HEK293T (cell line): ENCODE measurements at regions not wholly inside any gene's neighbourhood (a gene's known extent, or its start where the extent isn't known, plus 50 kb on each side); places are given as distances from the start of the nearest gene placed in this dataset.

ENCODE experiments used
- BHLHE40 ChIP-seq: fragments of 450-650 bp; IDR thresholded peaks from 2 replicates; pipeline ENCODE4 v1.6.1; 2016; ENCODE audit warnings: mild to moderate bottlenecking, moderate library complexity, borderline replicate concordance
- CTBP1 ChIP-seq: fragments of 450-650 bp; IDR thresholded peaks from 2 replicates; pipeline ENCODE4 v1.6.1; 2016; ENCODE audit warnings: borderline replicate concordance
- ELF4 ChIP-seq: fragments of 450-650 bp; IDR thresholded peaks from 2 replicates; pipeline ENCODE4 v1.6.1; 2017; ENCODE audit warnings: antibody characterized with exemption
- FOXA1 ChIP-seq: fragments of 450-650 bp; IDR thresholded peaks from 2 replicates; pipeline ENCODE4 v1.6.1; 2016; ENCODE audit warnings: mild to moderate bottlenecking
- FOXK2 ChIP-seq: fragments of 450-650 bp; IDR thresholded peaks from 2 replicates; pipeline ENCODE4 v1.6.1; 2016; ENCODE audit warnings: mild to moderate bottlenecking
- HDGF ChIP-seq: fragments of 450-650 bp; IDR thresholded peaks from 2 replicates; pipeline ENCODE4 v1.6.1; 2017; ENCODE audit warnings: antibody characterized with exemption, borderline replicate concordance
- L3MBTL2 ChIP-seq: fragments of 450-650 bp; conservative IDR thresholded peaks from 2 replicates; pipeline ENCODE4 v1.6.1; 2016; ENCODE audit warnings: mild to moderate bottlenecking
- PKNOX1 ChIP-seq: fragments of 450-650 bp; IDR thresholded peaks from 2 replicates; pipeline ENCODE4 v1.6.1; 2016
- SP1 ChIP-seq: fragments of 450-650 bp; IDR thresholded peaks from 2 replicates; pipeline ENCODE4 v1.6.1; 2017
- SUZ12 ChIP-seq: fragments of 450-650 bp; IDR thresholded peaks from 2 replicates; pipeline ENCODE4 v1.6.1; 2016; ENCODE audit warnings: mild to moderate bottlenecking
- TARDBP ChIP-seq: fragments of 450-650 bp; IDR thresholded peaks from 2 replicates; pipeline ENCODE4 v1.6.1; 2016

GRCh38 chr2:94776036-94776435 is 95.2 kb upstream of the TEKT4 start:
- TF ChIP-seq L3MBTL2 (no peak), SUZ12 (no peak), PKNOX1 (no peak), SP1 (no peak), FOXA1 (no peak), TARDBP (no peak), CTBP1 (no peak), HDGF (no peak), FOXK2 (no peak), BHLHE40 (no peak), ELF4 (no peak)
